Calu3 (cell line): ENCODE measurements at regions not wholly inside any gene's neighbourhood (a gene's known extent, or its start where the extent isn't known, plus 50 kb on each side); places are given as distances from the start of the nearest gene placed in this dataset.

ENCODE experiments used
- BruUV-seq: library from RNA; stranded (reverse); fragments of 400-500 nt; replicated peaks from 2 replicates; lab custom pipeline; 2021; lab: Mats Ljungman, UMichigan
- CTCF ChIA-PET: fragments of 300-600 bp; sonication (Branson Sonifier 250); formaldehyde crosslinking; loops from one replicate; lab custom pipeline; 2022; ENCODE audit warnings: antibody characterized with exemption; lab: Charles Lee
- DNase-seq: peaks from one replicate; pipeline ENCODE4 v3.0.0; 2022
- H3K27ac Mint-ChIP-seq: one replicate; pipeline ENCODE4 v1.8.0; 2022; ENCODE audit warnings: mixed read lengths; ENCODE audit not compliant: unreplicated experiment
- H3K27me3 Mint-ChIP-seq: one replicate; pipeline ENCODE4 v1.8.0; 2022; ENCODE audit warnings: mixed read lengths; ENCODE audit not compliant: unreplicated experiment
- H3K36me3 Mint-ChIP-seq: one replicate; pipeline ENCODE4 v1.8.0; 2022; ENCODE audit warnings: mild to moderate bottlenecking, moderate library complexity, mixed read lengths; ENCODE audit not compliant: insufficient read depth, unreplicated experiment
- H3K4me1 Mint-ChIP-seq: one replicate; pipeline ENCODE4 v1.8.0; 2022; ENCODE audit warnings: mild to moderate bottlenecking, low read depth, mixed read lengths; ENCODE audit not compliant: unreplicated experiment
- H3K4me3 Mint-ChIP-seq: one replicate; pipeline ENCODE4 v1.8.0; 2022; ENCODE audit warnings: mild to moderate bottlenecking, low read depth, moderate library complexity, mixed read lengths; ENCODE audit not compliant: unreplicated experiment
- H3K9me3 Mint-ChIP-seq: one replicate; pipeline ENCODE4 v1.8.0; 2022; ENCODE audit warnings: low read depth, mixed read lengths; ENCODE audit not compliant: unreplicated experiment
- CTCF ChIP-seq: fragments of 200-600 bp; IDR thresholded peaks from one replicate; pipeline ENCODE4 v1.8.0; 2022; ENCODE audit warnings: antibody characterized with exemption; ENCODE audit not compliant: unreplicated experiment
- intact Hi-C: fragments of 100-400 bp; cut with micrococcal nuclease; formaldehyde crosslinking; loops from one replicate; pipeline ENCODE4 v1.10.0; 2022; ENCODE audit not compliant: unreplicated experiment

DNA sequence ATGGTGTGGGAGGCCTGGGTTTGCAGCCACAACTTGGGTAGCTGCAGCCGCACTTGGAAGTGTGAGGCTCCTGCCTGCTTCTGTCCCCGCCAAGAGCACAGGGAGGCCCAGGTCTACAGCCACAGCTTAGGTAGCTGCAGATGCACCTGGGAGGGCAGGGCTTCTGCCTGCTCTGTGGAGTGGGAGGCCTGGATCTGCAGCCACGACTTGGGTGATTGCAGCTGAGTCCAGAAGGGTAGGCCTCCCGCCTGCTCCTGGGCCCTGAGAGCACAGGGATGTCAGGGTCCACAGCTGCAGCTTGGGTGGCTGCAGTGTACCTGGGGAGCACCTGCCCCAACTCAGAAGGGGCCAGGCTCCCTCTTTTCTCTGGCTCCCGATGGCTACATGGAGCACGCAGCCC lies 287.3 kb downstream of the AEBP2 start:
- no peak overlapping the region for H3K4me3 Mint-ChIP-seq
- BruUV-seq: no TSS peak
- H3K27ac Mint-ChIP-seq: no peak overlapping the region
- H3K27me3 Mint-ChIP-seq: no peaks in the 10 kb centered on the region
- intact Hi-C loops: no loop called here
- no peak for TF ChIP-seq CTCF
- DNase-seq: no peak
- peaks cover 2% of the 10 kb centered on the region for H3K9me3 Mint-ChIP-seq
- CTCF ChIA-PET: no interaction called here
- H3K36me3 Mint-ChIP-seq: no peaks in the 10 kb centered on the region
- no peaks in the 10 kb centered on the region for H3K4me1 Mint-ChIP-seq

GRCh38 chr12:19737019-19737418 lies 297.7 kb downstream of the AEBP2 start:
- Mint-ChIP-seq H3K36me3 (no peaks in the 10 kb centered on the region), H3K27me3 (no peaks in the 10 kb centered on the region), H3K4me3 (no peak overlapping the region), H3K9me3 (no peaks in the 10 kb centered on the region), H3K27ac (no peak overlapping the region), H3K4me1 (peaks cover 20% of the 10 kb centered on the region)
- DNase-seq: no peak
- CTCF ChIA-PET: no interaction called here
- no TSS peak for BruUV-seq
- intact Hi-C loops: loop anchor here (5.0 kb wide), 2 partner anchors 180 to 475 kb away; no protein-coding TSS in a partner anchor
- TF ChIP-seq CTCF: no peak

DNA sequence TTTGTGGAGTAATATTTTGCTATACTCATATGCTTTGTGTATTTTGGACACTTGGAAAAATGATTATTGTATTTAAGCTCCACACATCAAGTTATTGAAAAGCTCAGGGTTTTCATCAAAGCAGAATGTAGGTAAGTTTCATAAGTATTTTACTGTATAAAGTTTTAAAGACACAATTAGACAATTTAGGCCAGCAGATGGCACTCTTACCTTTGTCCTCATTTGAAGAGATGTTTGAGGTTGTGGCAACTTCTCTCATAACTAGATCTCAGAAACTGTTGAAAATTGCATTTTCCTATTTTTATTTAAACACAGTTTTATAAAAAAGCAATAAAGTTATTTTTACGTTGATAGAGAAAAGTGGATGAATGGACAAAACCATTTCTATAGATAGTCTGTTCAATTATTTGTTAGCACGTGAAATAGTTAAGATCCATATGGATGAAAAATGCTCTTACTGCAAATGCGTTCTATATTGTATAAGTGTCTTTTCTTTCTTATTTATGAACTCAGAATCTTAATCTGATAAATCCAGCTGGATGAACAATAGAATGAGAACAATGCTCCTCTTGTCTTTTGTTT lies 300.0 kb downstream of the AEBP2 start:
- no peak overlapping the region for H3K4me3 Mint-ChIP-seq
- H3K4me1 Mint-ChIP-seq: peaks cover 28% of the 10 kb centered on the region
- CTCF ChIA-PET: interaction anchor here (0.7 to 2.4 kb wide), 6 partner anchors 18 to 482 kb away, joined by 3 to 8 read pairs (median 3); no protein-coding TSS in a partner anchor
- no peak overlapping the region for H3K27ac Mint-ChIP-seq
- H3K9me3 Mint-ChIP-seq: no peaks in the 10 kb centered on the region
- no TSS peak for BruUV-seq
- TF ChIP-seq CTCF: peak; percentile 51
- H3K36me3 Mint-ChIP-seq: no peaks in the 10 kb centered on the region
- intact Hi-C loops: loop anchor here (1.0 to 5.0 kb wide), 4 partner anchors 154 to 638 kb away; no protein-coding TSS in a partner anchor
- H3K27me3 Mint-ChIP-seq: no peaks in the 10 kb centered on the region
- peak; percentile 51 for DNase-seq

GRCh38 chr12:19740472-19741131 lies 301.3 kb downstream of the AEBP2 start:
- CTCF ChIA-PET: interaction anchor here (0.7 to 2.4 kb wide), 4 partner anchors 9 to 1725 kb away, joined by 3 to 8 read pairs (median 4); no protein-coding TSS in a partner anchor
- H3K9me3 Mint-ChIP-seq: no peaks in the 10 kb centered on the region
- DNase-seq: no peak
- BruUV-seq: no TSS peak
- H3K27me3 Mint-ChIP-seq: no peaks in the 10 kb centered on the region
- no peak for TF ChIP-seq CTCF
- no peak overlapping the region for H3K27ac Mint-ChIP-seq
- H3K4me3 Mint-ChIP-seq: no peak overlapping the region
- intact Hi-C loops: loop anchor here (5.0 to 10.0 kb wide), 3 partner anchors 62 to 864 kb away; no protein-coding TSS in a partner anchor
- H3K36me3 Mint-ChIP-seq: peaks cover 4% of the 10 kb centered on the region
- H3K4me1 Mint-ChIP-seq: peaks cover 37% of the 10 kb centered on the region
